ENCODE measurements at regions not wholly inside any gene's neighbourhood (a gene's known extent, or its start where the extent isn't known, plus 50 kb on each side); places are given as distances from the start of the nearest gene placed in this dataset.

DNA sequence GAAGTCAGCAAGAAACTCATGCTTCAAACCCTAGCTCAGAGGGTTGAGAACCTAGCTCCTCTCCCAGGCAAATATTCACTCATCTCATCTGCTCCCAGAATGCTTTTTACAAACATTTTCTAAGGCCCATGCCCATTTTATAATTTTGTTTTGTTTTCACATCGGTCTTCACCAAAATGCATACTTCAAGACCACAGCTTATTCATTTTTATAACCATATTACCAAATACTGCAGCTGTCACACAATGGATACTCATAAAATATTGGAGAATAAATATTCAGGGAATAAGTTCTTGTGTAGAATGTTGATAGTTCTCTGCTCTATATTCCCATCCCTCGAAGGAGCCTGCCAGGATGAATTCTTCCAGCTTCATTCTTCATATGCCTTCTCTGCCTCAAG lies 50.8 kb upstream of the HOXC13 start (continued):
- TF ChIP-seq THAP9 (CRISPR knock-in tag; IDR thresholded peaks at IDR 0.05; ENCODE audit: borderline replicate concordance) = no peak
- TF ChIP-seq GMEB1 (CRISPR knock-in tag; IDR thresholded peaks at IDR 0.05; ENCODE audit: borderline replicate concordance) = no peak

Small RNA genes lying in the stretch of these regions (small RNA-seq; reads per million reads assigned to genes)
- 0 reads per million in 3 experiments for gene RN7SKP289 (ENCODE audit: insufficient read depth in 2 of 3, insufficient read length in 3 of 3, low read depth in 2 of 3, low replicate concordance in 1 of 3)

Measured in HepG2 (cell line).